HG02798 (cell line): ENCODE measurements at regions not wholly inside any gene's neighbourhood (a gene's known extent, or its start where the extent isn't known, plus 50 kb on each side); places are given as distances from the start of the nearest gene placed in this dataset.
A peak's percentile ranks its signal among the peaks of the same experiment; 100 is the strongest.
"Not testable (repeated sequence)": the region's sequence is repeated elsewhere in the genome, so short reads cannot be mapped to it uniquely, and the experiment has no call there.

ENCODE experiments used
- ATAC-seq: cut with Tn5 transposase; IDR thresholded peaks from one replicate; pipeline ENCODE4 v1.9.1; 2021; ENCODE audit warnings: mild to moderate bottlenecking; ENCODE audit not compliant: unreplicated experiment, poor library complexity

DNA sequence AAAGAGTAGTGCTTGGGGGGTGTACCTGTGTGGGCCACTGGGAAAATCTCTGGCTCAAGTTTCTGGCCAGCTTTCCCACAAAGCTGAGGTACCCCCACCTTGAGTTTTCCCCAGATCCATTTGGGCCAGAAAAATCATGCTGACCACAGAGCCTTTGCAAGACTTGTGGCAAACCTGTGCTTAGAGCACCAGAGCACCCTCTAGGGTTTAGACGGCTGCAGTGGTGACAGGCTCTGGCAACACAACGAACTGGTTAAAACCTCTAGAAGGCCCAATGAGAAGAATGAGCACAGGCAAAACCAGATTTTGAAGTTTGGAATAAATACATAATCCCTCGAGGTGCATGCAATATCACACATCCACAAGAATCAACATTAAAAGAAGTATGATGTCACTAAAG lies 290.7 kb upstream of the FOLH1 start:
- no peak for ATAC-seq

DNA sequence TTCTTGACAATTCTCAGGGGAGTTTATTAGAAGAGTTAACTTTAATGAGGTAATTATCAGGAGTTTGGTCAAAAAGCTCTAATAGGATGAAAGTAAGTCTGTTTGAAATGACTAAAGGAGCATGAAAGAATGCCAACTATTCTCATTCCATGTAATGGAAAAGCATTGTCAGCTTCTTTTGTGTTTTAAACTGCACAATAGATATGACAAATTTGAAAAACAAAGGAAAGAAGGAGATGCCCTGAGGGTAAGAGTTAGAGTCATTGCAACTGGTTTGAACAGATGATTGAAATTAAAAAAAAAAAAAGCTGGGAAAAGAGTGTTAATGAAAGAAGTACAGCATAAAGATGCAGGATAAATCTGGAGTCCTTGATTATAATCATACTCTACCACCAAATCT lies 296.8 kb upstream of the FOLH1 start:
- ATAC-seq = no peak

DNA sequence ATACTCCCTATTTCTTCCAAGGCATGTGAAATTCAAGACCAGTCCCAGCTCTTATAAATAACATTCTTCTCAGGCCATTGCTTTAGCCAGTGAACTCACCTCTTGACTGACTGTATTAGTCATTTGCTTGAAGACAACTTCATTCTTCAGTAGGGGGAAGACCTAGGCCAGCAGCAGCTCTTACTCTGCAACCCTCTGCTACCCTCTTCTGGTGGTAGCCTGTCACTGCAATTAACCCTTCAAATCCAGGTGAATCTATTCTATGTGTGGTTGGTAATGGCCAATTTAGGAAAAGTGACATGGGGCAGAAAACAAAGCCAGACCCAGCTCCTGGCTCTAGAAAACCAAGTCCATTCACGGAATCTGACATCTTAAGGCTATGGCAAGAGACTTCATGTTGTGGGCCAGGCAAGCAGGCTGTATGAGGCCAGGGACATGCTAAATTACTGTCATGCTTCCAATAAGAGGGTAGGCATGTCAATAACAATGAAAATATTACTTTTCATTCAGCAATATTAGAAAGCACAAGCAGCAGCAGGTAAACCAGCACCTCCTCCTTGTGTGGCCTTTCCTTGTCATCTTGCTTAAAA lies 317.9 kb upstream of the FOLH1 start:
- peak; percentile 96 for ATAC-seq

DNA sequence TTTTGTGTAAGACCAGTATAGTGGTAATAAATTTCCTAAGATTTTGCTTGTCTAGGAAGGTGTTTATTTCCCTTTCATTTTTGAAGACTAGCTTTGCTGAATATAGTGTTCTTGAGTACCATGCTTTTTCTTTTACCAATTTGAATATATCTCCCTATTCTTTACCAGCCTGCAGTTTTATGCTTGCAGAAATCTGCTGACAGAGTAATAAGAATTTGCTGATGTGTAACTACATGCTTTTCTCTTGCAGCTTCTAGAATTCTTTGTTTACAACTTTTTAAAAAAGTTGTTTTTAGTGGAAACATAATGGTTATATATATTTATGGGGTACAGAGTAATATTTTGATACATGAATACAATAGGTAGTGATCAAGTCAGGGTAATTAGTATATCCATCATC lies 324.8 kb upstream of the FOLH1 start:
- ATAC-seq = no peak

DNA sequence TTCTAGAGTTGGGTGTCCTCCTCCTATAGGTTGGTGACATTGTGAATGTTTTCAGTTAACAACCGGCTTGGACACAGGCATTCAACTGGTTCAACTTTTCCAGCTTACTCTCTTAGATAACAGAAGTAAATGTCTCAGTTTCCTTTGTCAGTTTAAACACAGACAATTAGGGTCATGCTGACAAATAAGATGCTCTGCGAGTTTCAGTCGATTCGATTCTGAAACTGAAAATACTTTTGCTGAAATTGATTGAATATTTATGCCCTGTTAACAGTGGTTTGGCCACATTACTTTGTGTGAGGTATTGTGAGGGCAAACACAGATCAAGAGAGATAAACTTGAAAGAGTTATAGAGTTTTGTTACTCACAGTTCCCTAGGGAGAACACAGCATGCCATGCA lies 330.5 kb upstream of the FOLH1 start:
- ATAC-seq = not testable (repeated sequence)

DNA sequence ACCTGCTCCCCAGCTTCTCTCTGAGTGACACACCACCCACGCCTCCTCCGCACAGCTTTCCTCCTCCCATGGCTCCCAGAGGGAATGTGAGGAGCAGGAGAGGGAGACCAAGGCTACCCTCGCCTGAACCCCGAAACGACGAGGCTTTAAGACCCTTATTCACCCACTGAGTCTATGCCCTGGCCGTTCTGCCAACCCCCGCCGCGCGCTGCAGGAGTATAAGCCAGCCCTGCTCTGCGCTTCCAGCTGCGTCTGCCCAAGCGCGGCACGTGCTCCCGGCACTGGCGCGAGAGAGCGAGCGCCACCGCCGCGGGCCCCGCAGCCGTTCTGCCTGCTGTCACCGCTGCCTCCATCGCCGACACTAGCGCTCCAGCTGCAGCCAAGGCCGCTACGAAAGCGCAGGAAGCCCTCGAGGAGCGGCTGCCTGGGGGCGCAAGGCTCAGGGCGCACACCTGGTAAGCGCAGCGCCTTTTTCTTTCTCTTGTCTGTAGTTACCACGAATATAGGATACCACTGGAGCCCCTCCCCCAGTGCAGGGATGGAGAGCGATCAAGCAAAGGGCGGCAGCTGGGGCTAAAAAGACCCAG lies 350.0 kb upstream of the FOLH1 start:
- ATAC-seq = not testable (repeated sequence)

DNA sequence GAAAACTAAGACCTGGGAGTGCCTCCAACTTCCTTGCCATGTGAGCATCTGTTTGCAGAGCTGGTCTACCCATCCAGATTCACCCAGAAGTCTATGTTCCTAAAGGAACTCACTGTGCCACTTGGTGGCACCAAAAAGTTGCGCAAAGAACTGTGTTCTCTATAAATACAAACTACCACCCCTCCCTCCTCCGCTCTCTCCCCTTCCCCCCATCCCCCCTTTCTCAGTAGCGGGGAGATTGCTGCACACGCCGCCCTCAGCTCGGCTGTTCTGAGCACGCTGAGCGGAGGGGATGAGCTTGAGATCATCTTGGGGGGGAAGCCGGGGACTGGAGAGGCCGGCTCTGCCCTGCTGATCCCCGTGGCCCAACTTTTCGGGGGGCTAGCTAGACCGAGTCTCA lies 352.2 kb upstream of the FOLH1 start:
- ATAC-seq = not testable (repeated sequence)

DNA sequence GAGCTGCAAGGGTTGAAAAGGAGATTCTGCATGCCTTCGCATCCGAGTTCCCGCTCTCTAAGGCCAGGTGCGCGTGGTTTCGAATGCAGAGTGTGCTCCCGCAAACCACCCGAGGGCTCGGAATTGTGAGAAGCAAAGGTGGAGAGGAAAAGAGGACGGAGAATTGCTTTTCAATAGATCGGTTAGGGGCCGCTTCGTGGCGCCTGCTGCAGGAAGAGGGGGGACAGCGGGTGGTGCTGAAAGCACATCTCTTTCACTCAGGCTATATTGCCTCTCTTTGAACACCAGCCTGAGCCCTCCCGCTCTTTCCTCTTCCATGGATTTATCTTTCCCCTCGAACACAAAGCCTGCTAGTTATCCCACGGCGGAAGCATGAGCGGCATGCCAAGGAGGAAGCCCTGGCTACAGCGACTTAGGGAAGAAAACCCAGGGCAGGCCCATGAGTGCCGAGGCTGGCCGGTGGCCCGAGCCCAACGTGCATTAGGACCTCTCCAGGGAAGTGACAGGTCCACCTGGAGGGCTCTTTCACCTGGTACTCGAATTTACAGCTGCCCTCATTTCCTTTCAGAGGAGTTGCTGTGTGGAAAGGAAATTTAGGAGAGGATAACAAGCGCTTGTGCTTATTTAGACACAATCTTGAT lies 353.0 kb upstream of the FOLH1 start:
- not testable (repeated sequence) for ATAC-seq

DNA sequence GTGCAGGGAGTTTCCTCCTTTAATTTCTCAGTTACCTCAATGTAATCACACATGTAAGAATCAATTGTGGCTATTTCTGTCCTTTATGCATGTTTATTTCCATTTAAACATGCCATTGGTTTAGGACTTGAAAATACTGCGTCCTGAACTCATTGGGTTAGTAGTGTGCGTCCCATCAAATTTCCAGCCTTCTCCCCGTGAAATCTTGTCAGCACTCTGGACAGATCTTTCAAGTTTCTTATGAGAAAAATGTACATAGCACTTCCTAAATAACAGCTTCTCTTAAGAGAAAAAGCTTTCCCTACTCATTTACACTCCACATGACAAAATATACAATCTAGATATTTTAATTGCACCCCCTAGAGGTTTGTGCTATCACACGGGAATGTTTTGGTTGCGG lies 353.9 kb upstream of the FOLH1 start:
- ATAC-seq = not testable (repeated sequence)

DNA sequence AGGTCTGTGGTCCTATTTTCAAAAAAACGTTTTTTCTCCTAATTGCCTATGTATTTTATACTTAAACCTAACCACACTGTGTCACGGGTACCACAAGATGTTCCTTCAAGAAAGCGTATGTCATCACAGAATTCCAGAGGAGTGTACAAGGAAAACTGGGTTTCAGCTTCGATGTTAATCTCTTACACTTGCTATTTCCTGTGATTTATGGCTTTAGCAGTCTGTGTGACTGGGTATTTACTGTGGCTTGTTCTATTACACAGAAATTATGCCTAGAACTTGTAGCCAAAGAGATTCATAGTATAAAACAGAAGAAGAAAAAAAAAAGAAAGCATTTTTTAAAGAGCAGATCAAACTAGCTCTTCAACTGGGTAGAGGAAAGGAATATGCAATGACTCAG lies 371.1 kb upstream of the FOLH1 start:
- ATAC-seq = not testable (repeated sequence)

DNA sequence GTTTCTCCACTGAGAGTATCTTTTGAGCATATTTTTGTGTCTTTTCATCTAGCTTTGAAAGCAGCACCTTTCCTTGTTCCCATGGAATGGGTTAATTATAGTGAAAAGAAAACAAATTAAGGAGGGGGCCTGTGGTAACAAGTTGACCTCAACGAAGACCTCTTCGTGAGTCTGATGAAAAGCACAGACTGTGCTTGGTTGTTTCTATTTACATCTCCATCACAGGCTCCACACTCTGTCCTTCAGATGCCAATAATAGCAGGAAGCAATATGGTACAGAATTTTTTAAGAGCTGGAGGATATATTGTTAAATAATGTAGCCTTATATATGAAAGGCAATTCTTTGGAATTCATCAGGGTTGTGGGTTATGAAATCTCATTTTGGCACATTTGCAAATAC lies 366.7 kb upstream of the OR4C13 start:
- ATAC-seq = not testable (repeated sequence)

DNA sequence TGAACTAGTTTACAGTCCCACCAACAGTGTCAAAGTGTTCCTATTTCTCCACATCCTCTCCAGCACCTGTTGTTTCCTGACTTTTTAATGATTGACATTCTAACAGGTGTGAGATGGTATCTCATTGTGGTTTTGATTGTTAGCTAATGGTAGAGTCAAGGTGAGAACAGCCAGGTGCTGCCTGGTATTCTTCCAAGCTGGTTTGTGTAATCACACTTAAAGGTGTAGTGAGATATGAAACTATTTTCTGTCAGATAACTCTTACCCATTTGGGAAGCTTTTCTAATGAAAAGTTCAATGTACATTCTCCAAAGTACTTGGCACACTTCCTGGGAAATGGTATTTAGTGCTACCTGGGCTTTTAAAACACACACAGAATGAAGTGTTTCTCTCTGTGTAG lies 343.3 kb upstream of the OR4C13 start:
- ATAC-seq = not testable (repeated sequence)

DNA sequence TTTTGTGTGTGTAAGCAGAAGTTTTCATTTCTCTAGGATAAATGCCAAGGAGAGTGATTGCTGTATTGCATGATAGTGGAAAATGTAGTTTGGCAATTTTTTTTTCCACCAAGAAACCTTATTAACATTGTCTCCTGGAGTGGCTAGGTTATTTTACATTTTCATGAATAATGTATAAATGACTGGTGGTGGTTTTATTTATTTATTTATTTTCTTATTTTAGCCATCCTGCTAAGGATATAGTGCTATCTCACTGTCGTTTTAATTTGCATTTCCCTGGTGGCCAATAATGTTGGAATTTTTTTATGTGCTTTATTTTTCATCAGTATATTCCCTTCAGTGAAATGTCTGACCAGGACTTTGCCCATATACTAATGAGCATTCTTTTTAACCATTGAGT lies 328.3 kb upstream of the OR4C13 start:
- not testable (repeated sequence) for ATAC-seq

DNA sequence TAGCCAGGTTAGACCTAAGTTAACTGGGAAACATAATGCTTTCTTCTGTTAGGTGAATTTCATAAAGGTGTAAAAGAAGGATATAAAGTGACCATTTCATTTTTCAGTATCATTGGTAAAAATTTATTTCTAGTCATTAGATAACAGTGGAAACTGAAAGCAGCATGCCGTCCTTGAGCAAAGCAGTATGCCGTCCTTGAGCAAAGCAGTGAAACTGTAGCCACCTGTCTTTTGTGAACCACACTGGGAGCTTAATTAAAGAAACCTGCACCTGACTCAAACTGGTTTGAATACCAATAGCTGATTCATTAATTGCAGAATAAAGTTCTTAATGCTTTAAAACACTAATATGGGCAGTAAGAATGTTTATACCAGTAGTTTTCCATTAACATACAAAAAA lies 281.5 kb upstream of the OR4C13 start:
- ATAC-seq = not testable (repeated sequence)

DNA sequence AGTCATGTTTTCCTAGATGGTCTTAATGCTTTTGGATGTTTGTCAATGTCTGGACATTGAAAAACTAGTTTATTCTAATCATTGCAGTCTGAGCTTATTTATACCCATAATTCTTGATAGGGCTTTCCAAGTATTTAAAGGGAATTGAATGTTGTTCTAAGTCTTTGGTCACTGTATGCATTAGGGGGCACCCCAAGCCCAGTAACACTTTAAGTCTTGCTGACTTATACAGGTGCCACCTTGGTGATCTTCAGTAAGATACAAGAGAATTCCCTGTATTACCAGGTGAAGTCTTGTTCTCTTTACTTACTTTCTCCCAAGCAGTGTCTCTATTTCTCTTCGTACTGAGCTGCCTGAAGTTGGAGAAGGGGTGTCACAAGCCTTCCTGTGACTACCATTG lies 250.1 kb upstream of the OR4C13 start:
- not testable (repeated sequence) for ATAC-seq

DNA sequence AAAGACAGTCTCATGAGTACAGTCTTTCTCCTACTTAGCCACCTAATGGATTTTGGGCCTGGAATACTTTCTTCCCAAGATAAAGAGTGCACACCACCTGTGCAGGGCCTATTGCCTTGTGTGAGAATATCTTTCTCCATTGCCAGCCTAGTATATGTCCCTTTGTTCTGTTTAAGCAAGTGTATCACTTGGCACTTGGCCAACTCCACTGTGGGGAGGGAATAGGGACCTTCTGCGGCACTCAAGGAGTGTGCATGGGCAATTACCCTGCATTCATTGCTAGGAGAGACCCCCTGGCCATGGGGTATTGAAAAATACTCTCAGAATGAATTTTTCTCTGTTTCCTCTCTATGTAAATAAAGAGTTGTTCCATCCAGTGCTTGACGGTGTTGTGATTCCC lies 201.7 kb upstream of the OR4C13 start:
- ATAC-seq = not testable (repeated sequence)

DNA sequence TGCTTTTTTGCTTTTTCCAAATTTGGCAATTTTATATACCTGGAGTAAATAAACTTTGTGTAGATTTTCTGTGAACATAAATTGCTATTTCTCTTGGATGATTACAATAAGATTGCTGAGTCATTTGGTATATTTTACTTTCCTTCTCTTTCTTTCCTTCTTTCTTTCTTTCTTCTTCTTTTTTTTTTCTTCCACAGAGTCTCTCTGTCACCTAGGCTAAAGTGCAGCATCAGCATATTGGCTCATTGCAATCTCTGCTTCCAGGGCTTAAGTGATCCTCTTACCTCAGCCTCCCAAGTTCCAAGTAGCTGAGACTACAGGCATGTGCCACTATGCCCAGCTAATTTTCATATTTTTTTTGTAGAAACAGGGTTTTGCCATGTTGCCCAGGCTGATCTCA lies 201.2 kb upstream of the OR4C13 start:
- not testable (repeated sequence) for ATAC-seq

DNA sequence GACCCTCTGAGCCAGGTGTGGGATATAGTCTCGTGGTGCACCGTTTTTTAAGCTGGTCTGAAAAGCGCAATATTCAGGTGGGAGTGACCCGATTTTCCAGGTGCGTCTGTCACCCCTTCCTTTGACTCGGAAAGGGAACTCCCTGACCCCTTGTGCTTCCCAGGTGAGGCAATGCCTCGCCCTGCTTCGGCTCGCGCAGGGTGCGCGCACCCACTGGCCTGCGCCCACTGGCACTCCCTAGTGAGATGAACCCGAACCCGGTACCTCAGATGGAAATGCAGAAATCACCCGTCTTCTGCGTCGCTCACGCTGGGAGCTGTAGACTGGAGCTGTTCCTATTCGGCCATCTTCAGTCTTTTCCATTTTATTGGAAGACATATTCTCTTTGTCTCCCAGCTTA lies 171.4 kb upstream of the OR4C13 start:
- not testable (repeated sequence) for ATAC-seq

DNA sequence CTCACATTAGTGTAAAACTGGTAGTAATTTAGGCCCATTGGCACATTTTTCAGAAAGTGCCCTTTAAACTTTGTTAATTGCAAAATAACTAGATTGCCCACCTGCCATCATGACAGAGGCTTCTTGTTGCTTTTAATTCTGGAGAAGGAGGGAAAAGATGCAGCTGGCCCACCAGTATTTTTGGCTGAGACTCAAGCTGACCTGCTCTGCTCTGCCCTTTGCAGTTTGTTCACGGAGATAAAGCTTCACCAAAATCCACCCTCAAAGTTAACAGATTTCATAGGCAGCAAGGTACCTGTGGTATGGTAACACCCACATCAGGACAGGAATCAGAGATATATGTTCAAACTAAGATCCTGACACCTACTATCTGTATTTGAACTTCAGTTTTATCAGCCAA lies 170.2 kb upstream of the OR4C13 start:
- not testable (repeated sequence) for ATAC-seq

DNA sequence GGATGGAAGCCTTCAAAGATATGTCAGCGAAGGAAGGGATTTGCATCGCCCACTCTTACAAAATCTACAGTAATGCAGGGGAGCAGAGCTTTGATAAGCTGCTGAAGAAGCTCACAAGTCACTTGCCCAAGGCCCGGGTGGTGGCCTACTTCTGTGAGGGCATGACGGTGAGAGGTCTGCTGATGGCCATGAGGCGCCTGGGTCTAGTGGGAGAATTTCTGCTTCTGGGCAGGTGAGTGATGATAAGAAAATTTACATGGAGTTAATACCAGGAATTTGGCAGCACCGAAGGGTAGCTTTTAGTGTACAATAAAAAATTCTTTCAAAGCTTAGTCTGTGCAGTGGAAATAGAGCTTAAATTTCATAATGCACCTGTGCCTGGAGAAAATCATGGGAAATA lies 168.3 kb upstream of the OR4C13 start:
- not testable (repeated sequence) for ATAC-seq

DNA sequence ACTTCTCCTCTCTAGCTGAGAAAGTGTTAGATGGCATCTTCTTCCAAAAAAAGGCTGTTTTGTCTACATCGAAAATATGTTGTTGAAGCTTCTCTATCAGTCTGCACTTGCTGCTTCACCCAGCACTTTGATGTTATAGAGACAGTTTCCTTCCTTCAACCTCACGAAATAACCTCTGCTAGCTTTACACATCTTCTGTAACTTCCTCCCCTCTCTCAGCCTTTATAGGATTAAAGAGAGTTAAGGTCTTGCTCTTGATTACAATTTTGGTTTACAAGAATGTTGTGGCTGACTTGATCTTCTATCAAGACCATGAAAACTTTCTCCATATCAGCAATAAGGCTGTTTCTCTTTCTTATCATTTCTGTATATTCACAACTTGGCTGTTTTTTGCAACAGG lies 162.4 kb upstream of the OR4C13 start:
- not testable (repeated sequence) for ATAC-seq
